HuH-7.5 (cell line): ENCODE measurements at regions not wholly inside any gene's neighbourhood (a gene's known extent, or its start where the extent isn't known, plus 50 kb on each side); places are given as distances from the start of the nearest gene placed in this dataset.

Source experiments
- DNase-seq: peaks from one replicate; pipeline ENCODE4 v3.0.0; 2011; ENCODE audit warnings: low spot score

- no peak for DNase-seq
Measured at GRCh38 chr2:71839826-71840225, 307.8 kb downstream of the CYP26B1 start.

GRCh38 chr2:71834796-71835195, 312.9 kb downstream of the CYP26B1 start:
- no peak for DNase-seq

GRCh38 chr2:71833855-71834560, 313.7 kb downstream of the CYP26B1 start:
- DNase-seq: no peak

- no peak for DNase-seq
Measured at GRCh38 chr2:71833272-71833671, 314.4 kb downstream of the CYP26B1 start.

- DNase-seq: no peak
Measured at GRCh38 chr2:71832844-71833243, 314.8 kb downstream of the CYP26B1 start.

GRCh38 chr2:71832388-71832787, 315.3 kb downstream of the CYP26B1 start:
- no peak for DNase-seq

- DNase-seq: no peak
Measured at GRCh38 chr2:71831193-71831577, 316.5 kb downstream of the CYP26B1 start.

- no peak for DNase-seq
Measured at GRCh38 chr2:71830497-71831192, 317.0 kb downstream of the CYP26B1 start.

GRCh38 chr2:71829008-71829407, 318.7 kb downstream of the CYP26B1 start:
- no peak for DNase-seq

- no peak for DNase-seq
Measured at GRCh38 chr2:71827973-71828372, 319.7 kb downstream of the CYP26B1 start.

- DNase-seq: no peak
Measured at GRCh38 chr2:71827524-71827901, 320.1 kb downstream of the CYP26B1 start.

GRCh38 chr2:71826826-71827523, 320.7 kb downstream of the CYP26B1 start:
- no peak for DNase-seq

GRCh38 chr2:71826299-71826698, 321.4 kb downstream of the CYP26B1 start:
- DNase-seq: no peak

GRCh38 chr2:71824436-71824835, 323.2 kb downstream of the CYP26B1 start:
- no peak for DNase-seq

- no peak for DNase-seq
Measured at GRCh38 chr2:71823526-71823925, 324.1 kb downstream of the CYP26B1 start.

- DNase-seq: no peak
Measured at GRCh38 chr2:71822463-71822862, 325.2 kb downstream of the CYP26B1 start.

- DNase-seq: no peak
Measured at GRCh38 chr2:71821856-71822255, 325.8 kb downstream of the CYP26B1 start.

- no peak for DNase-seq
Measured at GRCh38 chr2:71816815-71817214, 330.8 kb downstream of the CYP26B1 start.

GRCh38 chr2:71815701-71816474, 331.8 kb downstream of the CYP26B1 start:
- no peak for DNase-seq

- no peak for DNase-seq
Measured at GRCh38 chr2:71814885-71815284, 332.8 kb downstream of the CYP26B1 start.

- DNase-seq: no peak
Measured at GRCh38 chr2:71813807-71814470, 333.7 kb downstream of the CYP26B1 start.

GRCh38 chr2:71813315-71813714, 334.3 kb downstream of the CYP26B1 start:
- no peak for DNase-seq
